ENCODE measurements at regions not wholly inside any gene's neighbourhood (a gene's known extent, or its start where the extent isn't known, plus 50 kb on each side); places are given as distances from the start of the nearest gene placed in this dataset.

- no peak for DNase-seq
Observed at GRCh38 chr1:195495720-195496635, 1112.3 kb downstream of the KCNT2 start.

- no peak for DNase-seq
Observed at GRCh38 chr1:195482137-195482536, 1126.1 kb downstream of the KCNT2 start.

- no peak for DNase-seq
Observed at GRCh38 chr1:195481293-195481692, 1126.9 kb downstream of the KCNT2 start.

GRCh38 chr1:195475568-195475967 lies 1132.7 kb downstream of the KCNT2 start:
- no peak for DNase-seq

GRCh38 chr1:195472291-195472690 lies 1135.9 kb downstream of the KCNT2 start:
- DNase-seq = no peak

- DNase-seq = no peak
Observed at GRCh38 chr1:195466639-195467038, 1141.6 kb downstream of the KCNT2 start.

GRCh38 chr1:195462646-195463045 lies 1145.6 kb downstream of the KCNT2 start:
- DNase-seq = no peak

- DNase-seq = no peak
Observed at GRCh38 chr1:195462152-195462551, 1146.1 kb downstream of the KCNT2 start.

GRCh38 chr1:195458365-195458764 lies 1149.9 kb downstream of the KCNT2 start:
- DNase-seq = no peak

- no peak for DNase-seq
Observed at GRCh38 chr1:195450794-195451193, 1157.4 kb downstream of the KCNT2 start.

GRCh38 chr1:195439661-195440060 lies 1168.6 kb downstream of the KCNT2 start:
- DNase-seq = no peak

- DNase-seq = no peak
Observed at GRCh38 chr1:195434566-195435203, 1173.6 kb downstream of the KCNT2 start.

GRCh38 chr1:195430826-195431225 lies 1177.4 kb downstream of the KCNT2 start:
- no peak for DNase-seq

GRCh38 chr1:195428927-195429326 lies 1179.3 kb downstream of the KCNT2 start:
- DNase-seq = no peak

- peak; percentile 23 for DNase-seq
Observed at GRCh38 chr1:195415584-195415983, 1192.7 kb downstream of the KCNT2 start.

- no peak for DNase-seq
Observed at GRCh38 chr1:195394567-195394966, 1213.7 kb downstream of the KCNT2 start.

GRCh38 chr1:195376190-195376589 lies 1232.0 kb downstream of the KCNT2 start:
- no peak for DNase-seq

GRCh38 chr1:195373856-195374255 lies 1234.4 kb downstream of the KCNT2 start:
- DNase-seq = no peak

- no peak for DNase-seq
Observed at GRCh38 chr1:195345149-195345548, 1263.1 kb downstream of the KCNT2 start.

GRCh38 chr1:195337646-195338045 lies 1270.6 kb downstream of the KCNT2 start:
- DNase-seq = no peak

- DNase-seq = no peak
Observed at GRCh38 chr1:195336812-195337211, 1271.4 kb downstream of the KCNT2 start.

GRCh38 chr1:195335541-195335940 lies 1272.7 kb downstream of the KCNT2 start:
- no peak for DNase-seq

- no peak for DNase-seq
Observed at GRCh38 chr1:195332102-195332501, 1276.1 kb downstream of the KCNT2 start.

- DNase-seq = no peak
Observed at GRCh38 chr1:195328681-195329080, 1279.6 kb downstream of the KCNT2 start.
